H9 (cell line): ENCODE measurements at regions not wholly inside any gene's neighbourhood (a gene's known extent, or its start where the extent isn't known, plus 50 kb on each side); places are given as distances from the start of the nearest gene placed in this dataset.

Experiments used
- DNase-seq: peaks from one replicate; pipeline ENCODE4 v3.0.0-alpha.2; 2017
- H2AFZ ChIP-seq: one replicate; pipeline ENCODE4 v1.6.1; 2013; ENCODE audit warnings: mild to moderate bottlenecking, low read length, control low read depth, moderate library complexity
- H2AK5ac ChIP-seq: 2 replicates; pipeline ENCODE4 v1.6.1; 2013; ENCODE audit warnings: low read length, control low read depth, mixed read lengths; ENCODE audit not compliant: insufficient read length
- H2BK120ac ChIP-seq: one replicate; pipeline ENCODE4 v1.6.1; 2013; ENCODE audit warnings: low read depth, mild to moderate bottlenecking, low read length, control low read depth, inconsistent platforms; ENCODE audit not compliant: poor library complexity, severe bottlenecking
- H2BK12ac ChIP-seq: 2 replicates; pipeline ENCODE4 v1.6.1; 2013; ENCODE audit warnings: low read length, control low read depth, mixed read lengths, low read depth; ENCODE audit not compliant: insufficient read length
- H2BK15ac ChIP-seq: 2 replicates; pipeline ENCODE4 v1.6.1; 2013; ENCODE audit warnings: low read depth, low read length, control low read depth
- H2BK20ac ChIP-seq: one replicate; pipeline ENCODE4 v1.6.1; 2013; ENCODE audit warnings: low read depth, mild to moderate bottlenecking, low read length, control low read depth, inconsistent platforms; ENCODE audit not compliant: poor library complexity, severe bottlenecking
- H2BK5ac ChIP-seq: 2 replicates; pipeline ENCODE4 v1.6.1; 2013; ENCODE audit warnings: low read length, control low read depth, mixed read lengths; ENCODE audit not compliant: insufficient read length
- H3K14ac ChIP-seq: 2 replicates; pipeline ENCODE4 v1.6.1; 2013; ENCODE audit warnings: low read length, control low read depth; ENCODE audit not compliant: insufficient read depth
- H3K18ac ChIP-seq: 2 replicates; pipeline ENCODE4 v1.6.1; 2013; ENCODE audit warnings: low read depth, mild to moderate bottlenecking, mixed read lengths, low read length, control low read depth; ENCODE audit not compliant: insufficient read length
- H3K23ac ChIP-seq: 2 replicates; pipeline ENCODE4 v1.6.1; 2013; ENCODE audit warnings: low read length, control low read depth, mixed read lengths, low read depth; ENCODE audit not compliant: insufficient read length
- H3K23me2 ChIP-seq: 2 replicates; pipeline ENCODE4 v1.6.1; 2013; ENCODE audit warnings: low read depth, mild to moderate bottlenecking, mixed read lengths, low read length, control low read depth; ENCODE audit not compliant: insufficient read length, poor library complexity, severe bottlenecking
- H3K27ac ChIP-seq: 2 replicates; pipeline ENCODE4 v1.5.1; 2013; ENCODE audit warnings: low read length, control low read depth, mixed read lengths, low read depth; ENCODE audit not compliant: insufficient read length
- H3K27me3 ChIP-seq: 2 replicates; pipeline ENCODE4 v1.6.1; 2013; ENCODE audit warnings: low read length, control low read depth, inconsistent platforms; ENCODE audit not compliant: insufficient read depth
- H3K4ac ChIP-seq: 2 replicates; pipeline ENCODE4 v1.6.1; 2013; ENCODE audit warnings: low read depth, mild to moderate bottlenecking, control low read depth, inconsistent platforms, low read length, moderate library complexity
- H3K4me1 ChIP-seq: 2 replicates; pipeline ENCODE4 v1.6.1; 2013; ENCODE audit warnings: low read length, control low read depth, inconsistent platforms; ENCODE audit not compliant: insufficient read depth
- H3K4me2 ChIP-seq: 2 replicates; pipeline ENCODE4 v1.6.1; 2013; ENCODE audit warnings: low read length, control low read depth, mixed read lengths; ENCODE audit not compliant: insufficient read length, insufficient read depth
- H3K56ac ChIP-seq: 2 replicates; pipeline ENCODE4 v1.6.1; 2013; ENCODE audit warnings: low read depth, mild to moderate bottlenecking, mixed read lengths, low read length, control low read depth; ENCODE audit not compliant: insufficient read length
- H3K79me1 ChIP-seq: 2 replicates; pipeline ENCODE4 v1.6.1; 2013; ENCODE audit warnings: low read depth, mild to moderate bottlenecking, moderate library complexity, low read length, control low read depth, inconsistent platforms; ENCODE audit not compliant: insufficient read depth, poor library complexity, severe bottlenecking
- H3K79me2 ChIP-seq: 2 replicates; pipeline ENCODE4 v1.6.1; 2013; ENCODE audit warnings: low read length, control low read depth, inconsistent platforms; ENCODE audit not compliant: insufficient read depth
- H3K9ac ChIP-seq: 2 replicates; pipeline ENCODE4 v1.6.1; 2013; ENCODE audit warnings: low read length, control low read depth, mixed read lengths; ENCODE audit not compliant: insufficient read length; ENCODE audit errors: extremely low read depth
- H3K9me3 ChIP-seq: one replicate; pipeline ENCODE4 v1.6.1; 2013; ENCODE audit warnings: low read depth, low read length, inconsistent platforms; ENCODE audit not compliant: control insufficient read depth
- H3T11ph ChIP-seq: one replicate; pipeline ENCODE4 v1.6.1; 2013; ENCODE audit warnings: mild to moderate bottlenecking, low read length, control low read depth, inconsistent platforms
- H4K20me1 ChIP-seq: one replicate; pipeline ENCODE4 v1.6.1; 2013; ENCODE audit not compliant: control insufficient read depth, insufficient read length, insufficient read depth
- H4K5ac ChIP-seq: 2 replicates; pipeline ENCODE4 v1.6.1; 2013; ENCODE audit warnings: low read depth, mild to moderate bottlenecking, mixed read lengths, low read length, control low read depth; ENCODE audit not compliant: insufficient read length
- H4K8ac ChIP-seq: replicated peaks from 2 replicates; pipeline ENCODE4 v1.6.1; 2013; ENCODE audit warnings: low read length, control low read depth, mixed read lengths, low read depth; ENCODE audit not compliant: insufficient read length
- H4K91ac ChIP-seq: 2 replicates; pipeline ENCODE4 v1.6.1; 2013; ENCODE audit warnings: low read depth, mild to moderate bottlenecking, moderate library complexity, mixed read lengths, low read length, control low read depth; ENCODE audit not compliant: insufficient read length
- H3K27ac Mint-ChIP-seq, 3 experiments: 2 replicates in 2 of 3; 3 replicates in 1 of 3; pipeline ENCODE4 v1.8.0; 2020 to 2021; ENCODE audit warnings: mixed read lengths in 3 of 3, mild to moderate bottlenecking in 1 of 3, moderate library complexity in 1 of 3
- H3K27me3 Mint-ChIP-seq: 2 replicates; pipeline ENCODE4 v1.8.0; 2021; ENCODE audit warnings: low read depth, mild to moderate bottlenecking, moderate library complexity, mixed read lengths
- H3K36me3 Mint-ChIP-seq, 3 experiments: 2 replicates in 2 of 3; 3 replicates in 1 of 3; pipeline ENCODE4 v1.8.0; 2020 to 2021; ENCODE audit warnings: low read depth in 3 of 3, mixed read lengths in 3 of 3; ENCODE audit not compliant: insufficient read depth in 1 of 3
- H3K4me1 Mint-ChIP-seq, 2 experiments: 2 replicates each; pipeline ENCODE4 v1.8.0; 2020; ENCODE audit warnings: mixed read lengths in 2 of 2
- H3K4me3 Mint-ChIP-seq, 2 experiments: 2 replicates in 1 of 2; 3 replicates in 1 of 2; pipeline ENCODE4 v1.8.0; 2020 to 2021; ENCODE audit warnings: mild to moderate bottlenecking in 2 of 2, mixed read lengths in 2 of 2, moderate library complexity in 1 of 2
- H3K9me3 Mint-ChIP-seq, 2 experiments: 2 replicates in 1 of 2; 3 replicates in 1 of 2; pipeline ENCODE4 v1.8.0; 2020; ENCODE audit warnings: mild to moderate bottlenecking in 2 of 2, mixed read lengths in 2 of 2, moderate library complexity in 1 of 2
- CTCF ChIP-seq: fragments of 200-600 bp; sonication (generic); conservative IDR thresholded peaks from 3 replicates; pipeline ENCODE4 v1.8.0; 2021; ENCODE audit warnings: antibody characterized with exemption, mild to moderate bottlenecking
- WGBS: extraction: QIAGEN DNeasy Blood & Tissue Kit; methylation state at CpG from one replicate; pipeline ENCODE4 v1.1.7; 2013; ENCODE audit warnings: missing lambda C conversion rate, low lambda C conversion rate, mixed read lengths; ENCODE audit not compliant: insufficient read length; ENCODE audit errors: extremely low coverage; 5-methylcytosine and 5-hydroxymethylcytosine counted together

- peaks cover 6 to 8% of the 10 kb centered on the region in 2 experiments for H3K4me1 Mint-ChIP-seq
- no peak overlapping the region for H3K27ac ChIP-seq
- TF ChIP-seq CTCF: no peak
- H3K36me3 Mint-ChIP-seq: peaks cover 4 to 10% (median 7%) of the 10 kb centered on the region in 3 experiments; a peak in 6 of 7 replicates
- H3K18ac ChIP-seq: no peak overlapping the region
- H3K4me1 ChIP-seq: no peaks in the 10 kb centered on the region
- H4K91ac ChIP-seq: no peak overlapping the region
- no peak overlapping the region for H2BK120ac ChIP-seq
- no peaks in the 10 kb centered on the region for H3K79me1 ChIP-seq
- no peak overlapping the region for H2BK5ac ChIP-seq
- H2BK20ac ChIP-seq: no peak overlapping the region
- no peak overlapping the region for H3K9ac ChIP-seq
- no peak overlapping the region for H3K27ac Mint-ChIP-seq
- no peaks in the 10 kb centered on the region for H3K27me3 Mint-ChIP-seq
- no peaks in the 10 kb centered on the region for H3K23me2 ChIP-seq
- no peak overlapping the region for H3K4ac ChIP-seq
- H4K20me1 ChIP-seq: no peaks in the 10 kb centered on the region
- H3K4me3 Mint-ChIP-seq: no peak overlapping the region
- H3T11ph ChIP-seq: no peak overlapping the region
- H3K9me3 ChIP-seq: no peaks in the 10 kb centered on the region
- no peak overlapping the region for H2BK12ac ChIP-seq
- H2AFZ ChIP-seq: no peak overlapping the region
- no peak overlapping the region for H4K5ac ChIP-seq
- H3K4me2 ChIP-seq: no peak overlapping the region
- H3K56ac ChIP-seq: no peak overlapping the region
- no peak overlapping the region for H4K8ac ChIP-seq
- no peak for DNase-seq
- no CpG with 5 or more reads among the region's 4 CpGs for WGBS
- no peaks in the 10 kb centered on the region for H3K27me3 ChIP-seq
- no peak overlapping the region for H2BK15ac ChIP-seq
- H3K79me2 ChIP-seq: no peaks in the 10 kb centered on the region
- H2AK5ac ChIP-seq: no peak overlapping the region
- H3K14ac ChIP-seq: no peak overlapping the region
- peaks cover 11 to 15% of the 10 kb centered on the region in 2 experiments for H3K9me3 Mint-ChIP-seq
- H3K23ac ChIP-seq: no peak overlapping the region
Observed at GRCh38 chr1:239922778-239923522, 168.7 kb upstream of the FMN2 start.
